ENCODE measurements at regions not wholly inside any gene's neighbourhood (a gene's known extent, or its start where the extent isn't known, plus 50 kb on each side); places are given as distances from the start of the nearest gene placed in this dataset.
"Not testable (repeated sequence)": the region's sequence is repeated elsewhere in the genome, so short reads cannot be mapped to it uniquely, and the experiment has no call there.

GRCh38 chr9:88849878-88850277, 141.4 kb upstream of the S1PR3 start:
- DNase-seq (ENCODE audit: low read depth), result not testable (repeated sequence)

- peak; percentile 60 for DNase-seq (ENCODE audit: low read depth)
These were observed 138.5 kb upstream of the S1PR3 start for GRCh38 chr9:88852794-88853193.

- no peak for DNase-seq (ENCODE audit: low read depth)
These were observed 120.6 kb upstream of the S1PR3 start for GRCh38 chr9:88870627-88871026.

- DNase-seq (ENCODE audit: low read depth), result no peak
These were observed 119.6 kb upstream of the S1PR3 start for GRCh38 chr9:88871669-88872068.

GRCh38 chr9:88872192-88872946, 118.9 kb upstream of the S1PR3 start:
- DNase-seq (ENCODE audit: low read depth), result no peak

- no peak for DNase-seq (ENCODE audit: low read depth)
These were observed 117.6 kb upstream of the S1PR3 start for GRCh38 chr9:88873635-88874034.

GRCh38 chr9:88874391-88874790, 116.9 kb upstream of the S1PR3 start:
- no peak for DNase-seq (ENCODE audit: low read depth)

- no peak for DNase-seq (ENCODE audit: low read depth)
These were observed 115.7 kb upstream of the S1PR3 start for GRCh38 chr9:88875400-88876120.

- no peak for DNase-seq (ENCODE audit: low read depth)
These were observed 111.1 kb upstream of the S1PR3 start for GRCh38 chr9:88880199-88880598.

- DNase-seq (ENCODE audit: low read depth), result not testable (repeated sequence)
These were observed 107.0 kb upstream of the S1PR3 start for GRCh38 chr9:88884291-88884690.

- not testable (repeated sequence) for DNase-seq (ENCODE audit: low read depth)
These were observed 104.5 kb upstream of the S1PR3 start for GRCh38 chr9:88886762-88887161.

GRCh38 chr9:88889386-88889785, 101.9 kb upstream of the S1PR3 start:
- DNase-seq (ENCODE audit: low read depth), result no peak

GRCh38 chr9:88890546-88890945, 100.7 kb upstream of the S1PR3 start:
- DNase-seq (ENCODE audit: low read depth), result no peak

- DNase-seq (ENCODE audit: low read depth), result no peak
These were observed 100.2 kb upstream of the S1PR3 start for GRCh38 chr9:88891040-88891439.

GRCh38 chr9:88892724-88893123, 98.5 kb upstream of the S1PR3 start:
- peak; percentile 3 for DNase-seq (ENCODE audit: low read depth)

GRCh38 chr9:88897081-88897480, 94.2 kb upstream of the S1PR3 start:
- no peak for DNase-seq (ENCODE audit: low read depth)

GRCh38 chr9:88898039-88898720, 93.1 kb upstream of the S1PR3 start:
- DNase-seq (ENCODE audit: low read depth), result no peak

GRCh38 chr9:88905506-88905905, 85.8 kb upstream of the S1PR3 start:
- no peak for DNase-seq (ENCODE audit: low read depth)

GRCh38 chr9:88915916-88916315, 75.4 kb upstream of the S1PR3 start:
- DNase-seq (ENCODE audit: low read depth), result no peak

- no peak for DNase-seq (ENCODE audit: low read depth)
These were observed 74.4 kb upstream of the S1PR3 start for GRCh38 chr9:88916894-88917293.

- DNase-seq (ENCODE audit: low read depth), result no peak
These were observed 73.9 kb upstream of the S1PR3 start for GRCh38 chr9:88917375-88917774.

- not testable (repeated sequence) for DNase-seq (ENCODE audit: low read depth)
These were observed 72.7 kb upstream of the S1PR3 start for GRCh38 chr9:88918537-88918936.
